Testis (tissue), 2 donors: ENCODE measurements at regions not wholly inside any gene's neighbourhood (a gene's known extent, or its start where the extent isn't known, plus 50 kb on each side); places are given as distances from the start of the nearest gene placed in this dataset.

Experiments used
- CTCF ChIP-seq, 3 experiments: fragments of 450-650 bp in 2 of 3; fragments of 200-600 bp in 1 of 3; sonication (generic) in 1 of 3; IDR thresholded peaks; one replicate each; pipeline ENCODE4 v1.5.1; 2016 to 2019; ENCODE audit warnings: antibody characterized with exemption in 3 of 3, mild to moderate bottlenecking in 2 of 3, moderate library complexity in 1 of 3
- POLR2A ChIP-seq: fragments of 450-650 bp; IDR thresholded peaks from one replicate; pipeline ENCODE4 v1.6.1; 2017; ENCODE audit warnings: antibody characterized with exemption, mild to moderate bottlenecking, moderate library complexity

GRCh38 chr13:87867426-87867825 lies 196.3 kb downstream of the SLITRK5 start:
- no peak for TF ChIP-seq POLR2A
- TF ChIP-seq CTCF (IDR thresholded peaks at IDR 0.05): no peak
